Suprapubic skin (tissue), 3 donors: ENCODE measurements at regions not wholly inside any gene's neighbourhood (a gene's known extent, or its start where the extent isn't known, plus 50 kb on each side); places are given as distances from the start of the nearest gene placed in this dataset.

Experiments used
- EP300 ChIP-seq: sonication (generic); formaldehyde crosslinking; IDR thresholded peaks from one replicate; pipeline ENCODE4 v1.6.1; 2017; ENCODE audit warnings: antibody characterized with exemption
- POLR2A ChIP-seq, 2 donors: fragments of 450-650 bp; IDR thresholded peaks; one replicate each; pipeline ENCODE4 v1.6.1; 2017; ENCODE audit warnings: antibody characterized with exemption in 2 of 2, mild to moderate bottlenecking in 2 of 2, moderate library complexity in 2 of 2
- TF ChIP-seq, protein P1 (sequence below), 2 donors: fragments of 200-600 bp in 1 of 2; fragments of 450-650 bp in 1 of 2; sonication (generic) in 1 of 2; IDR thresholded peaks; one replicate each; pipeline ENCODE4 v1.5.1; 2016 to 2019; ENCODE audit warnings: antibody characterized with exemption in 2 of 2, mild to moderate bottlenecking in 1 of 2, moderate library complexity in 1 of 2

GRCh38 chr6:1525364-1526038 lies 84.2 kb upstream of the FOXC1 start:
- TF ChIP-seq, protein P1, sequence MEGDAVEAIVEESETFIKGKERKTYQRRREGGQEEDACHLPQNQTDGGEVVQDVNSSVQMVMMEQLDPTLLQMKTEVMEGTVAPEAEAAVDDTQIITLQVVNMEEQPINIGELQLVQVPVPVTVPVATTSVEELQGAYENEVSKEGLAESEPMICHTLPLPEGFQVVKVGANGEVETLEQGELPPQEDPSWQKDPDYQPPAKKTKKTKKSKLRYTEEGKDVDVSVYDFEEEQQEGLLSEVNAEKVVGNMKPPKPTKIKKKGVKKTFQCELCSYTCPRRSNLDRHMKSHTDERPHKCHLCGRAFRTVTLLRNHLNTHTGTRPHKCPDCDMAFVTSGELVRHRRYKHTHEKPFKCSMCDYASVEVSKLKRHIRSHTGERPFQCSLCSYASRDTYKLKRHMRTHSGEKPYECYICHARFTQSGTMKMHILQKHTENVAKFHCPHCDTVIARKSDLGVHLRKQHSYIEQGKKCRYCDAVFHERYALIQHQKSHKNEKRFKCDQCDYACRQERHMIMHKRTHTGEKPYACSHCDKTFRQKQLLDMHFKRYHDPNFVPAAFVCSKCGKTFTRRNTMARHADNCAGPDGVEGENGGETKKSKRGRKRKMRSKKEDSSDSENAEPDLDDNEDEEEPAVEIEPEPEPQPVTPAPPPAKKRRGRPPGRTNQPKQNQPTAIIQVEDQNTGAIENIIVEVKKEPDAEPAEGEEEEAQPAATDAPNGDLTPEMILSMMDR (IDR thresholded peaks at IDR 0.05): no peak
- TF ChIP-seq POLR2A (IDR thresholded peaks at IDR 0.05) (no peak), EP300 (no peak)
